ENCODE measurements at regions not wholly inside any gene's neighbourhood (a gene's known extent, or its start where the extent isn't known, plus 50 kb on each side); places are given as distances from the start of the nearest gene placed in this dataset.
A peak's percentile ranks its signal among the peaks of the same experiment; 100 is the strongest.

DNA sequence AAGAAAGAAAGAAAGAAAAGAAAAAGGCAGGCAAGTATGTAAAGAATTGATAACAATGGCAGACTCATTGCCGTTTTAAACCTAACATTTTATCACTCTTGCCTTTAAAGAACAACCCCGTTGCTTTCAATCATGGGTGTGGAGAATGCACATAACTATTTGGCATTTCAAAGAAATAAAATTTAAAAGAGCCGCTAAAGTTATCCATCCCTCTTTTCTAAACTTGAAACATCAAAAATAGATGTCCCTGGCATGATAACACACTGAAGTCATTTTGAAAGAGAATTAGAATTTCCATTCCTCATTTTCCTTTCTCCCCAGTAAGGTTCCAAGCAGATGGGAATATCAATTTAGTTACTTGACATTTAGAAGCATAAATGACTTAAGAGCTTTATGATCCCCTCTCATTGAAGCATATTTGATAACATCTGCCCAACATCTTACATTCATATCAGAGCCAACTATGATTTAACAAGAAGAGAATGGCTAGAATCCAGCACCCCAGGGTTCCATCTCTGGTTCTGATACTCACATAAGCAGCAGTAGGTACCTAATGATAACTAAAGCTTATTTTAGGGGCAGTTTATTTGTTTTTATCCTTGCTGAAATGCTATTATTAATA lies 529.6 kb upstream of the LRRC4C start:
- H3K27me3 ChIP-seq (ENCODE audit: insufficient read depth, low read length), result no peaks in the 10 kb centered on the region
- H3K9me3 ChIP-seq (ENCODE audit: insufficient read depth, low read depth, low read length), result no peaks in the 10 kb centered on the region
- H3K4ac ChIP-seq (ENCODE audit: low read depth, low read length), result no peak overlapping the region
- no peak overlapping the region for H4K8ac ChIP-seq (ENCODE audit: low read depth, low read length)
- no peak overlapping the region for H3K27ac ChIP-seq (ENCODE audit: low read depth, low read length)
- no peak overlapping the region for H2BK120ac ChIP-seq (ENCODE audit: insufficient read depth, low read length, poor library complexity)
- no peaks in the 10 kb centered on the region for H3K79me2 ChIP-seq (ENCODE audit: control insufficient read depth, insufficient read depth, low read length, poor library complexity)
- no peak overlapping the region for H3K9ac ChIP-seq (ENCODE audit: low read length)
- no peak overlapping the region for H4K12ac ChIP-seq (ENCODE audit: low read depth, low read length)
- no CpG with 5 or more reads among the region's 3 CpGs for WGBS (ENCODE audit: extremely low coverage, insufficient coverage, insufficient read length)
- no peaks in the 10 kb centered on the region for H3K79me1 ChIP-seq (ENCODE audit: low read length)
- H2BK5ac ChIP-seq (ENCODE audit: low read depth, low read length, poor library complexity), result no peak overlapping the region
- no peaks in the 10 kb centered on the region for H3K36me3 ChIP-seq (ENCODE audit: control insufficient read depth in 1 of 2, insufficient read depth in 2 of 2, low read length in 2 of 2)
- no peak overlapping the region for H2AK5ac ChIP-seq (ENCODE audit: low read length)
- H2BK12ac ChIP-seq (ENCODE audit: low read length), result no peak overlapping the region
- no peak for DNase-seq
- H3K4me1 ChIP-seq (ENCODE audit: control insufficient read depth in 1 of 2, insufficient read depth in 2 of 2, low read length in 2 of 2), result no peaks in the 10 kb centered on the region
- no peak overlapping the region for H2AFZ ChIP-seq (ENCODE audit: insufficient read depth, low read length, poor library complexity)
- H3K18ac ChIP-seq (ENCODE audit: low read length), result no peak overlapping the region
- H3K4me2 ChIP-seq (ENCODE audit: low read length), result no peak overlapping the region
- no peak overlapping the region for H3K23ac ChIP-seq (ENCODE audit: low read length)
- H3K14ac ChIP-seq (ENCODE audit: low read length), result no peak overlapping the region
- no peak overlapping the region for H4K91ac ChIP-seq (ENCODE audit: low read depth, low read length)
- no peak overlapping the region for H3K4me3 ChIP-seq (ENCODE audit: low read depth, low read length)

DNA sequence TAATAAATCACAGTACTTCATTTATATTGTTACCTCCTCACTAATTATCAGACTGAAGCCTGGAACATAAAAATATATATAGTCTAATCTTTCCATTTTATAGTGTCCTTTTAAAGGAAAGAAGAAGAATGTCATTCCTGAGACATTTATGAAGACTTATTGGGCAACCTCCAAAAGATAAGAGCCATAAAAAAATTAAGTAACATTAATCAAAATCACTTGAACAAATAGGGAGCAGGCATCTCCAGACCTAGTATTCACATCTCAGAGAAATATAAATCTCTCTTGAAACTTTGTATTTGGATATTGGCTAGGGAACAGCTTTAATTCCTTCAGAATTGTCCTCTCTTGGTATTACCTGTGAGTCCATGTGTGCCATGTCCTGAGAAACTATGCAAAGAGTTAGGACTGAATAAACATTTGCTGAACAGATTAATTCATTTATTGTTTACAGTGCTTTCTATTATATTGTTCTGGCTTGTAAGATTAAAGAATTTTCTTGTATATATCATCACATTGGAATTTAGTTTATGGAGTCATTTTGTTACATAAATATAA lies 530.5 kb upstream of the LRRC4C start:
- no peak overlapping the region for H3K4me2 ChIP-seq (ENCODE audit: low read length)
- no peaks in the 10 kb centered on the region for H3K27me3 ChIP-seq (ENCODE audit: insufficient read depth, low read length)
- H2AK5ac ChIP-seq (ENCODE audit: low read length), result no peak overlapping the region
- no peak overlapping the region for H3K4me3 ChIP-seq (ENCODE audit: low read depth, low read length)
- H3K27ac ChIP-seq (ENCODE audit: low read depth, low read length), result no peak overlapping the region
- no peaks in the 10 kb centered on the region for H3K9me3 ChIP-seq (ENCODE audit: insufficient read depth, low read depth, low read length)
- H3K4me1 ChIP-seq (ENCODE audit: control insufficient read depth in 1 of 2, insufficient read depth in 2 of 2, low read length in 2 of 2), result no peaks in the 10 kb centered on the region
- no peak overlapping the region for H4K91ac ChIP-seq (ENCODE audit: low read depth, low read length)
- H3K18ac ChIP-seq (ENCODE audit: low read length), result no peak overlapping the region
- no peak overlapping the region for H3K9ac ChIP-seq (ENCODE audit: low read length)
- no peak overlapping the region for H3K4ac ChIP-seq (ENCODE audit: low read depth, low read length)
- no peak overlapping the region for H2BK12ac ChIP-seq (ENCODE audit: low read length)
- DNase-seq, result no peak
- H3K79me1 ChIP-seq (ENCODE audit: low read length), result no peaks in the 10 kb centered on the region
- H3K36me3 ChIP-seq (ENCODE audit: control insufficient read depth in 1 of 2, insufficient read depth in 2 of 2, low read length in 2 of 2), result no peaks in the 10 kb centered on the region
- H4K8ac ChIP-seq (ENCODE audit: low read depth, low read length), result no peak overlapping the region
- no peak overlapping the region for H3K14ac ChIP-seq (ENCODE audit: low read length)
- H3K23ac ChIP-seq (ENCODE audit: low read length), result no peak overlapping the region
- H4K12ac ChIP-seq (ENCODE audit: low read depth, low read length), result no peak overlapping the region
- no peaks in the 10 kb centered on the region for H3K79me2 ChIP-seq (ENCODE audit: control insufficient read depth, insufficient read depth, low read length, poor library complexity)
- H2BK5ac ChIP-seq (ENCODE audit: low read depth, low read length, poor library complexity), result no peak overlapping the region
- no peak overlapping the region for H2AFZ ChIP-seq (ENCODE audit: insufficient read depth, low read length, poor library complexity)
- H2BK120ac ChIP-seq (ENCODE audit: insufficient read depth, low read length, poor library complexity), result no peak overlapping the region

DNA sequence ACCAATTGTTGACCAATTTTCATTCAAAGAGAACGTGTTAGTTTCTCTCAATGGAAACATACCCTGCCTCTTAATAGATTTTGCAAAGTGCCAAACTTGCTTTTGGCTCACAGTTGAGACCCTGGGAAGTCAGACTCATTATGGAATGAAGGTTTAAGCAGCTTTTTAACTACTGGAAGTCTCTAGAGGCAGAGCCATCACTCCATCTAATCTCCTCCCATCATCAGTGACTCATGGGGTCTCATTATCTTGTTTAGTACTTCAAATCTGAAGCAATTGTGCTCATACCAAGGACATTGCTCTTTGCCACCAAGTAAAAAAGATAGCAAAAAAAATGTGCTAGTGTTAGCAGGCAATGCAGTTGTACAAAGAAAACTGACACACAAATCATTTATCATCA lies 537.1 kb upstream of the LRRC4C start:
- H3K23ac ChIP-seq (ENCODE audit: low read length), result no peak overlapping the region
- H3K9me3 ChIP-seq (ENCODE audit: insufficient read depth, low read depth, low read length), result no peaks in the 10 kb centered on the region
- no peak overlapping the region for H3K14ac ChIP-seq (ENCODE audit: low read length)
- H3K36me3 ChIP-seq (ENCODE audit: control insufficient read depth in 1 of 2, insufficient read depth in 2 of 2, low read length in 2 of 2), result no peaks in the 10 kb centered on the region
- no peaks in the 10 kb centered on the region for H3K79me2 ChIP-seq (ENCODE audit: control insufficient read depth, insufficient read depth, low read length, poor library complexity)
- no peaks in the 10 kb centered on the region for H3K4me1 ChIP-seq (ENCODE audit: control insufficient read depth in 1 of 2, insufficient read depth in 2 of 2, low read length in 2 of 2)
- H3K4me3 ChIP-seq (ENCODE audit: low read depth, low read length), result no peak overlapping the region
- H3K9ac ChIP-seq (ENCODE audit: low read length), result no peak overlapping the region
- H2AK5ac ChIP-seq (ENCODE audit: low read length), result no peak overlapping the region
- H2AFZ ChIP-seq (ENCODE audit: insufficient read depth, low read length, poor library complexity), result no peak overlapping the region
- H3K27ac ChIP-seq (ENCODE audit: low read depth, low read length), result no peak overlapping the region
- no peak overlapping the region for H4K91ac ChIP-seq (ENCODE audit: low read depth, low read length)
- H2BK12ac ChIP-seq (ENCODE audit: low read length), result no peak overlapping the region
- no peak overlapping the region for H3K18ac ChIP-seq (ENCODE audit: low read length)
- no CpG with 5 or more reads among the region's 1 CpG for WGBS (ENCODE audit: extremely low coverage, insufficient coverage, insufficient read length)
- H3K4me2 ChIP-seq (ENCODE audit: low read length), result no peak overlapping the region
- H3K27me3 ChIP-seq (ENCODE audit: insufficient read depth, low read length), result no peaks in the 10 kb centered on the region
- no peak overlapping the region for H4K8ac ChIP-seq (ENCODE audit: low read depth, low read length)
- H3K4ac ChIP-seq (ENCODE audit: low read depth, low read length), result no peak overlapping the region
- no peak overlapping the region for H2BK5ac ChIP-seq (ENCODE audit: low read depth, low read length, poor library complexity)
- peak in 1 of 2 donors; percentile 11 for DNase-seq
- H4K12ac ChIP-seq (ENCODE audit: low read depth, low read length), result no peak overlapping the region
- no peaks in the 10 kb centered on the region for H3K79me1 ChIP-seq (ENCODE audit: low read length)
- H2BK120ac ChIP-seq (ENCODE audit: insufficient read depth, low read length, poor library complexity), result no peak overlapping the region

DNA sequence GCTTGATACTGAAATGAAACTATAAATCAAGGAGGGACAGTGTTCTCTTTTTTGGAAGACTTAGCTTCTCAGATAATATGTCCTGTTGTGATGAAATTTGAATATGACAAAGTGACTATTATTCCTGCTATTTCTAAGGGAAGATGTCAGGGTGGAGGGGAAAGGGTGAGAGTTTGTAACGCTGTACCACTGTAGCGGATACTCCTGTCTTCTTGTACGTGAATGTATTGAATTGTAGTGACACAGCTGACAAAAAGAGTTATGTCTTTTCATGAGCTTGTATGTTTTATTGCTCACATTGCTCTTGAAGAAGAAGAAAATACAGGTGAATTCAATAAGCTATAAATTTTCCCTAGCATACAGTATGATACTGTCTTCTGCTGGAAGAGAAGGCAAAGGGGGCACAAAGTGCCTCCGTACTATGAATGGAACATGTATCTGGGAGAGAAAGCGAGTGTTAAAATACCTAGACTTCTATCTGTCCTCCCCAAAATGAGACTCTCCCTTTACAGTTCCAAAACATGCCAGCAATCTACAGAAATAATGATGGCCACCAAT lies 538.5 kb upstream of the LRRC4C start:
- H3K9ac ChIP-seq (ENCODE audit: low read length), result no peak overlapping the region
- no CpG with 5 or more reads among the region's 5 CpGs for WGBS (ENCODE audit: extremely low coverage, insufficient coverage, insufficient read length)

More for the DNA sequence above, 538.5 kb upstream of the LRRC4C start:
- Histone ChIP-seq H3K14ac (ENCODE audit: low read length) (no peak overlapping the region), H3K4me2 (ENCODE audit: low read length) (no peak overlapping the region), H3K79me2 (ENCODE audit: control insufficient read depth, insufficient read depth, low read length, poor library complexity) (no peaks in the 10 kb centered on the region), H4K91ac (ENCODE audit: low read depth, low read length) (no peak overlapping the region), H4K12ac (ENCODE audit: low read depth, low read length) (no peak overlapping the region), H2BK120ac (ENCODE audit: insufficient read depth, low read length, poor library complexity) (no peak overlapping the region), H3K79me1 (ENCODE audit: low read length) (no peaks in the 10 kb centered on the region), H3K27me3 (ENCODE audit: insufficient read depth, low read length) (no peaks in the 10 kb centered on the region), H2AK5ac (ENCODE audit: low read length) (no peak overlapping the region), H3K23ac (ENCODE audit: low read length) (no peak overlapping the region), H3K4ac (ENCODE audit: low read depth, low read length) (no peak overlapping the region), H3K18ac (ENCODE audit: low read length) (no peak overlapping the region), H3K4me3 (ENCODE audit: low read depth, low read length) (no peak overlapping the region), H3K4me1 (ENCODE audit: control insufficient read depth in 1 of 2, insufficient read depth in 2 of 2, low read length in 2 of 2) (no peaks in the 10 kb centered on the region), H2BK12ac (ENCODE audit: low read length) (no peak overlapping the region), H3K9me3 (ENCODE audit: insufficient read depth, low read depth, low read length) (no peaks in the 10 kb centered on the region), H2AFZ (ENCODE audit: insufficient read depth, low read length, poor library complexity) (no peak overlapping the region), H3K36me3 (ENCODE audit: control insufficient read depth in 1 of 2, insufficient read depth in 2 of 2, low read length in 2 of 2) (no peaks in the 10 kb centered on the region), H2BK5ac (ENCODE audit: low read depth, low read length, poor library complexity) (no peak overlapping the region), H4K8ac (ENCODE audit: low read depth, low read length) (no peak overlapping the region), H3K27ac (ENCODE audit: low read depth, low read length) (no peak overlapping the region)
- no peak for DNase-seq
